Natural killer cell (primary cell): ENCODE measurements at regions not wholly inside any gene's neighbourhood (a gene's known extent, or its start where the extent isn't known, plus 50 kb on each side); places are given as distances from the start of the nearest gene placed in this dataset.

Experiments
- ATAC-seq, 3 donors: fragments of 150-1000 bp in 2 of 3; fragments of 200-7000 bp in 1 of 3; cut with Tn5 transposase; 1 replicate in 1 of 3; 2 replicates in 2 of 3; pipeline ENCODE4 v1.10.0; 2021; ENCODE audit warnings: mild to moderate bottlenecking in 2 of 3, moderate library complexity in 2 of 3
- DNase-seq, 2 donors: peaks; one replicate each; pipeline versions ENCODE4 v3.0.0 to v3.0.0-alpha.2; 2013 to 2021; ENCODE audit warnings: mixed read lengths in 1 of 2
- H3K27ac ChIP-seq: one replicate; pipeline ENCODE4 v1.5.1; 2013; ENCODE audit warnings: mild to moderate bottlenecking, low read length
- H3K27me3 ChIP-seq: one replicate; pipeline ENCODE4 v1.6.1; 2013; ENCODE audit warnings: low read length; ENCODE audit not compliant: control insufficient read depth, insufficient read depth
- H3K36me3 ChIP-seq: one replicate; pipeline ENCODE4 v1.6.1; 2013; ENCODE audit warnings: low read length; ENCODE audit not compliant: control insufficient read depth, insufficient read depth
- H3K4me1 ChIP-seq: one replicate; pipeline ENCODE4 v1.6.1; 2013; ENCODE audit warnings: low read length; ENCODE audit not compliant: control insufficient read depth, insufficient read depth
- H3K4me3 ChIP-seq: one replicate; pipeline ENCODE4 v1.5.1; 2013; ENCODE audit warnings: low read length
- H3K9me3 ChIP-seq: one replicate; pipeline ENCODE4 v1.6.1; 2013; ENCODE audit warnings: low read length; ENCODE audit not compliant: control insufficient read depth, insufficient read depth
- H3K27ac Mint-ChIP-seq, 2 donors: one replicate each; pipeline ENCODE4 v1.8.0; 2022; ENCODE audit warnings: mild to moderate bottlenecking in 2 of 2, mixed read lengths in 2 of 2, moderate library complexity in 1 of 2
- H3K27me3 Mint-ChIP-seq, 2 donors: one replicate each; pipeline ENCODE4 v1.8.0; 2022; ENCODE audit warnings: low read depth in 2 of 2, mixed read lengths in 2 of 2
- H3K36me3 Mint-ChIP-seq: one replicate; pipeline ENCODE4 v1.8.0; 2022; ENCODE audit warnings: mixed read lengths
- H3K4me1 Mint-ChIP-seq, 2 donors: one replicate each; pipeline ENCODE4 v1.8.0; 2022; ENCODE audit warnings: mixed read lengths in 2 of 2
- H3K4me3 Mint-ChIP-seq: one replicate; pipeline ENCODE4 v1.8.0; 2022; ENCODE audit warnings: mild to moderate bottlenecking, moderate library complexity, mixed read lengths
- H3K9me3 Mint-ChIP-seq, 2 donors: one replicate each; pipeline ENCODE4 v1.8.0; 2022; ENCODE audit warnings: mixed read lengths in 2 of 2
- CTCF ChIP-seq: fragments of 200-600 bp; IDR thresholded peaks from one replicate; pipeline ENCODE4 v1.8.0; 2022; ENCODE audit warnings: antibody characterized with exemption
- WGBS: methylation state at CpG from one replicate; pipeline ENCODE4 v1.1.7; 2013; ENCODE audit warnings: missing lambda C conversion rate; ENCODE audit not compliant: insufficient coverage; 5-methylcytosine and 5-hydroxymethylcytosine counted together
- intact Hi-C: fragments of 100-400 bp; cut with micrococcal nuclease; formaldehyde crosslinking; loops from one replicate; pipeline ENCODE4 v1.14.2; 2022

- intact Hi-C loops = no loop called here
- peaks cover 16 to 46% of the 10 kb centered on the region in 2 donors for H3K27me3 Mint-ChIP-seq
- ATAC-seq (no peak), DNase-seq (no peak)
- H3K9me3 ChIP-seq = no peaks in the 10 kb centered on the region
- no peak overlapping the region for H3K4me3 Mint-ChIP-seq
- no peak overlapping the region for H3K27ac ChIP-seq
- H3K4me1 ChIP-seq = no peaks in the 10 kb centered on the region
- H3K4me1 Mint-ChIP-seq = no peaks in the 10 kb centered on the region
- no peaks in the 10 kb centered on the region for H3K36me3 Mint-ChIP-seq
- no peaks in the 10 kb centered on the region for H3K9me3 Mint-ChIP-seq
- peaks cover 5% of the 10 kb centered on the region for H3K27me3 ChIP-seq
- no peak overlapping the region for H3K4me3 ChIP-seq
- no peaks in the 10 kb centered on the region for H3K36me3 ChIP-seq
- no peak for TF ChIP-seq CTCF
- no peak overlapping the region for H3K27ac Mint-ChIP-seq
These were observed 421.0 kb upstream of the THBS1 start for GRCh38 chr15:39159833-39160232.

GRCh38 chr15:39161096-39161495 lies 419.8 kb upstream of the THBS1 start:
- Mint-ChIP-seq H3K9me3 (no peaks in the 10 kb centered on the region), H3K27me3 (peaks cover 20 to 58% of the 10 kb centered on the region in 2 donors), H3K36me3 (no peaks in the 10 kb centered on the region), H3K4me1 (no peaks in the 10 kb centered on the region), H3K4me3 (no peak overlapping the region), H3K27ac (no peak overlapping the region)
- Histone ChIP-seq H3K36me3 (no peaks in the 10 kb centered on the region), H3K27ac (no peak overlapping the region), H3K27me3 (peaks cover 8% of the 10 kb centered on the region), H3K4me1 (no peaks in the 10 kb centered on the region), H3K4me3 (no peak overlapping the region), H3K9me3 (no peaks in the 10 kb centered on the region)
- intact Hi-C loops = no loop called here
- no peak for ATAC-seq
- no peak for DNase-seq
- WGBS = no CpG with 5 or more reads among the region's 1 CpG
- TF ChIP-seq CTCF = no peak

- H3K36me3 Mint-ChIP-seq = no peaks in the 10 kb centered on the region
- peaks cover 27 to 72% of the 10 kb centered on the region in 2 donors for H3K27me3 Mint-ChIP-seq
- Histone ChIP-seq H3K27ac (no peak overlapping the region), H3K27me3 (peaks cover 3% of the 10 kb centered on the region), H3K36me3 (no peaks in the 10 kb centered on the region), H3K9me3 (no peaks in the 10 kb centered on the region), H3K4me3 (no peak overlapping the region), H3K4me1 (no peaks in the 10 kb centered on the region)
- no peak for TF ChIP-seq CTCF
- no peaks in the 10 kb centered on the region for H3K4me1 Mint-ChIP-seq
- ATAC-seq (no peak), DNase-seq (no peak)
- H3K27ac Mint-ChIP-seq = no peak overlapping the region
- H3K4me3 Mint-ChIP-seq = no peak overlapping the region
- H3K9me3 Mint-ChIP-seq = no peaks in the 10 kb centered on the region
- intact Hi-C loops = no loop called here
- 79% methylated on average over 2 of the region's 2 CpGs for WGBS
These were observed 415.7 kb upstream of the THBS1 start for GRCh38 chr15:39165020-39165706.
